ENCODE measurements at regions not wholly inside any gene's neighbourhood (a gene's known extent, or its start where the extent isn't known, plus 50 kb on each side); places are given as distances from the start of the nearest gene placed in this dataset.

DNA sequence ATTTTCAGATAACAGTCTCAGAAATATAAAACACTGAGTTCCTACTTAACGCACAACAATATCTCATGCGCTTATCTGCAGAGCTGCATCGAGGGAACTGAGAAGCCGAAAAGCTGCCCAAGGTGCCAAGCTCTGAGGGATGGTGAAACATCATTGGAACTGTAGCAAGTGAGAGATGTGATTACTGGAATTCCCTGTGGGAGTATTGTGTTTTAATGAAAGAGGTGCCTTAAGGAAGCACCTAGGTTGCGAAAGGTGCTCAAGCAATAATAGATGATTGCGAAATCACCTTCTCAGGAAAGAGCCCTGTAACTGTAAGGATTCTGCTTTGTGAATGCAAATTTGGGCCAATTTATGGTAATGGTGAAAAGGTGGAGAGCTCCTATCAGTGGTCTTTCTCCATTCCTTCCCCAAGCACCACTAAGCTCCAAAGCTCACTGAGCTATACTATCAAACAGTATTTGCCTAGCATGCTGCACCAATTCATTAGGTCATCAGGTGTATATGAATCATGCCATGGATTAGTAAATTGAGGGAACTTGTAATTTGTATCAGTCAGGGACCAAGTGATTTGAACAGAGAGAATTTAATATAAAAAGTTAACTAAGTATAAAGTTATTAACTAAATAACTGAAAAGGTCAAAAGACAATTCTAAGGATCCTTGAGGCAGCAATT is 59.0 kb upstream of the ATP8A1 start:
- in situ Hi-C loops (cut with HindIII; ENCODE audit: low sequenced_read_pairs), result no loop called here
- TF ChIP-seq, protein P1, sequence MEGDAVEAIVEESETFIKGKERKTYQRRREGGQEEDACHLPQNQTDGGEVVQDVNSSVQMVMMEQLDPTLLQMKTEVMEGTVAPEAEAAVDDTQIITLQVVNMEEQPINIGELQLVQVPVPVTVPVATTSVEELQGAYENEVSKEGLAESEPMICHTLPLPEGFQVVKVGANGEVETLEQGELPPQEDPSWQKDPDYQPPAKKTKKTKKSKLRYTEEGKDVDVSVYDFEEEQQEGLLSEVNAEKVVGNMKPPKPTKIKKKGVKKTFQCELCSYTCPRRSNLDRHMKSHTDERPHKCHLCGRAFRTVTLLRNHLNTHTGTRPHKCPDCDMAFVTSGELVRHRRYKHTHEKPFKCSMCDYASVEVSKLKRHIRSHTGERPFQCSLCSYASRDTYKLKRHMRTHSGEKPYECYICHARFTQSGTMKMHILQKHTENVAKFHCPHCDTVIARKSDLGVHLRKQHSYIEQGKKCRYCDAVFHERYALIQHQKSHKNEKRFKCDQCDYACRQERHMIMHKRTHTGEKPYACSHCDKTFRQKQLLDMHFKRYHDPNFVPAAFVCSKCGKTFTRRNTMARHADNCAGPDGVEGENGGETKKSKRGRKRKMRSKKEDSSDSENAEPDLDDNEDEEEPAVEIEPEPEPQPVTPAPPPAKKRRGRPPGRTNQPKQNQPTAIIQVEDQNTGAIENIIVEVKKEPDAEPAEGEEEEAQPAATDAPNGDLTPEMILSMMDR (IDR thresholded peaks at IDR 0.05; ENCODE audit: low read depth, low read length, missing control alignments), result no peak

DNA sequence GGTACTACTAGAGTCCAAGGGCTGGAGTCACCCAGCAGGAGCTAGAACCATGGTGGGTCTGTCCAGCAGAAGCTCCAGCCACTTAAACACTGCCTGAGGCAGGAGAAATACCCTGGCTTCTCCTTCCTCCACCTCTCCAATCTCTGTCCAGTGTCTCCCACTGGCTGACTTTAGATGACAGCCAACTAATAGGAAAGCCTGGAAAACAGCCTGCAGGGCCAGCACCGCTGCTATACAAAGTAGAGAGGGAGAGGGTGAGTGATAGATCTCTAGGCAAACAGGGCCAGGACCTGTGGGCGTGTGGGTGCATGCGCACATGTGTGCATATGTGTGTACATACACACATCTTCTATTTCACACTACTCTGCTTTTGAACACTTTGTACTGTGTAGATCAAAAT is 56.5 kb upstream of the ATP8A1 start:
- no peak for DNase-seq (ENCODE audit: low read depth)
- TF ChIP-seq, protein P1 (IDR thresholded peaks at IDR 0.05; ENCODE audit: low read depth, low read length, missing control alignments), result no peak
- in situ Hi-C loops (cut with HindIII; ENCODE audit: low sequenced_read_pairs), result no loop called here
- no peak overlapping the region for H3K4me3 ChIP-seq (ENCODE audit: low read depth, low read length)

More for the DNA sequence above, 59.0 kb upstream of the ATP8A1 start:
- no peak for DNase-seq (ENCODE audit: low read depth)
- no peak overlapping the region for H3K4me3 ChIP-seq (ENCODE audit: low read depth, low read length)

DNA sequence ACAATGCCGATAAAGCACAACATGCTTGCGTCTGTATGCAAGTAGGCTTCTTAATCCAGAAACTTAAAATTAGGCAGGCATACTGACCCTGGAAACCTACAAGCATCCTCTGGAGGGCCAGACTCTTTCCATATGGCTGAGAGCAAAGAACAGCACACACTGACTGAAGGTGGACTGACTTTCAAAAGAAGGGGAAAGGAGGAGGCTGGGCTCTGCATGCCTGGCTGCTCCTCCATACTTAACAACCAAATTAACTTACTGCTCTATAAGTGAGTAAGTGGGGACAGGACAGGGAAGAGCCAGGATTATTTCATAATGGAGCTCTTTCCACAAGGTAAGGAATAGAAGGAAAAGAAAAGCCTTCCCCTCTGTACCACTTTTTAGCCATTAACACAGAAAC is 55.9 kb upstream of the ATP8A1 start:
- no peak for DNase-seq (ENCODE audit: low read depth)
- in situ Hi-C loops (cut with HindIII; ENCODE audit: low sequenced_read_pairs), result no loop called here
- TF ChIP-seq, protein P1 (IDR thresholded peaks at IDR 0.05; ENCODE audit: low read depth, low read length, missing control alignments), result no peak
- H3K4me3 ChIP-seq (ENCODE audit: low read depth, low read length), result no peak overlapping the region

DNA sequence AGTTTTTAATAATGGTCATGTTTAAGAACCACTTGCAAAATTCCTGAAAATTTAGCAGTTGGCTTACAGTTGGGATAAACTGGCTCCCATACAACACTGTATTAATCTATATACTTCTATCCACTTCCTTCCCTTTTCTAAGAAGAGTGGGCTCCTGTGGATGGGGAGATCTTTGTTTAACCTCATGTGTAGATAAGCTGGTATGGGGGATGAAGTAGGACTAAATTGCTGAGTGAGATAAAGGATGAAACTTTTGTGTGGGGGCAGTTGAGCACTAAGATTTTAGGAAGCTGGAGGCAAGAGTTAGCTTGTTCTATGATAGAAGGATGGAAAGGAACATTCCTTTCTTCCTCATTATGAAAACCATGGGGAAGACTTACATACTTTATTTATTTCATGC is 54.6 kb upstream of the ATP8A1 start:
- DNase-seq (ENCODE audit: low read depth), result no peak
- in situ Hi-C loops (cut with HindIII; ENCODE audit: low sequenced_read_pairs), result no loop called here
- H3K4me3 ChIP-seq (ENCODE audit: low read depth, low read length), result no peak overlapping the region
- TF ChIP-seq, protein P1 (IDR thresholded peaks at IDR 0.05; ENCODE audit: low read depth, low read length, missing control alignments), result no peak

DNA sequence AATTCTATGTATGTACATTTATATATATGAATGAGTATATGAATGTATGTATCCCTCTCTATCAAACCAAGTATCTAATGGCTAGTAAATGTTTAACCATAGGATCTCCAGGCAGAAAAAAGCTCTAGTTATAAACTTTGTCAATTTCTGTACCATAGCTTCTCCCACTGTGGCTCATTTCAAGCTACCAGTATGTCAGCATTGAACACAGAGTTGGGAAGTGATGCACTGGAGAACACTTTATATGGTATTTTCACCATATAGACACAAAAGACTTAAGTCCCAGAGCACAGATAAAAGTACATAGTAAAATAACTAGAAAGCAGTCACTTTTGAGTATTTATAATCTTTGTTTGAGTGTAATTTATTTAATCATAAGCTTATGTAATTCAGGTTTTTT is 53.9 kb upstream of the ATP8A1 start:
- TF ChIP-seq, protein P1 (IDR thresholded peaks at IDR 0.05; ENCODE audit: low read depth, low read length, missing control alignments), result no peak
- in situ Hi-C loops (cut with HindIII; ENCODE audit: low sequenced_read_pairs), result no loop called here
- DNase-seq (ENCODE audit: low read depth), result no peak
- H3K4me3 ChIP-seq (ENCODE audit: low read depth, low read length), result no peak overlapping the region

DNA sequence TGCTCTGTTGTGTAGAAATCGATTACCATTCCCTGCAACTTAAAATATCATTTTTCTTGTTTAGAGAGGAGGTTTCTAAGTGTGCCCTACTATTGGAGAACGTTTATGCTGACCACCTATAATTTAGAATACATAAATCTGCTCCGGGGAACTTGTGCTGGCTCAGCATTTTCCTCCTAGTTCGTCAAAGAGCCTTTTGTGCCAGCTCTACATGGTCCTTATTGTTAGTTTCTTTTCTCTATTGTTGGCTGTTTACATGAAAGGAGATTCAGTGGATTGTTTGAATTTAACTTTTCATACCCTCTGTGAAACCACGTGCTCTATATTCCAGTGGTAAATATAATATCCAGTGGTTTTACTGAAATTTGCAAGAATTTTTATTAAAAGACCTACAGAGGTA is 53.4 kb upstream of the ATP8A1 start:
- in situ Hi-C loops (cut with HindIII; ENCODE audit: low sequenced_read_pairs), result no loop called here
- TF ChIP-seq, protein P1 (IDR thresholded peaks at IDR 0.05; ENCODE audit: low read depth, low read length, missing control alignments), result no peak
- no peak overlapping the region for H3K4me3 ChIP-seq (ENCODE audit: low read depth, low read length)
- no peak for DNase-seq (ENCODE audit: low read depth)
